Peyer's patch (tissue), 4 donors: ENCODE measurements at regions not wholly inside any gene's neighbourhood (a gene's known extent, or its start where the extent isn't known, plus 50 kb on each side); places are given as distances from the start of the nearest gene placed in this dataset.
A peak's percentile ranks its signal among the peaks of the same experiment; 100 is the strongest.

Source experiments
- DNase-seq, 3 donors: peaks; one replicate each; pipeline ENCODE4 v3.0.0-alpha.2; 2017 to 2019
- H3K27ac ChIP-seq, 4 donors: fragments of 200-600 bp; sonication (generic); one replicate each; pipeline ENCODE4 v1.5.1; 2016 to 2019
- H3K27me3 ChIP-seq, 2 donors: fragments of 200-600 bp; sonication (generic); one replicate each; pipeline ENCODE4 v1.5.1; 2019
- H3K36me3 ChIP-seq, 3 donors: fragments of 200-600 bp; sonication (generic); one replicate each; pipeline ENCODE4 v1.5.1; 2016 to 2019
- H3K4me1 ChIP-seq, 4 donors: fragments of 200-600 bp; sonication (generic); one replicate each; pipeline ENCODE4 v1.5.1; 2016 to 2019
- H3K4me3 ChIP-seq, 4 donors: fragments of 200-600 bp; sonication (generic); 1 replicate in 3 of 4; 2 replicates in 1 of 4; pipeline ENCODE4 v1.5.1; 2016 to 2019; ENCODE audit warnings: mild to moderate bottlenecking in 1 of 4
- H3K9me3 ChIP-seq, 4 donors: fragments of 200-600 bp; sonication (generic); one replicate each; pipeline ENCODE4 v1.5.1; 2016 to 2019; ENCODE audit warnings: mild to moderate bottlenecking in 1 of 4
- CTCF ChIP-seq, 6 experiments: fragments of 450-650 bp in 4 of 6; fragments of 200-600 bp in 2 of 6; sonication (generic) in 1 of 6; IDR thresholded peaks; one replicate each; pipeline ENCODE4 v1.5.1; 2017 to 2019; ENCODE audit warnings: antibody characterized with exemption in 6 of 6, mild to moderate bottlenecking in 3 of 6, moderate library complexity in 1 of 6
- POLR2A ChIP-seq, 2 donors: fragments of 450-650 bp; IDR thresholded peaks; one replicate each; pipeline ENCODE4 v1.5.1; 2017; ENCODE audit warnings: antibody characterized with exemption in 2 of 2, mild to moderate bottlenecking in 2 of 2, moderate library complexity in 2 of 2

DNA sequence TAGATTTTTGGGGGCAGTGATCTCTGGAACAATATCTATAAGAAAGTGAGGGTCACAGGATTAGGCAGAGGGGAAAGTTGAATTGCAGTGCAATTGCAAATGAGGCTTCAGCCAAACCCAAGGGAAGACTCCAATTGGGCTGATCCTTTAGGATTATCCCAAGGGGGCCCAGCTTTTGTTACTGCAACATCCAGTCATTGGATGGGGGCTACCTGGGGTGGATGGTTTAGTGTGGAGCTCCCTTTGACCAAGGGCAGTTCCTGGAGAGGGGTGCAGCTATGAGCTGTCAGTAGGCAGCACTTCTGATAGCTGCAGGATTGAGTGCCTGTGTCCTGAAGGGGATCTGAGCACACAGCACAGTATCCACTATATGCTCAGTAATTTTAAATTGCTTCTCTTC lies 355.2 kb upstream of the AZI2 start:
- no peak overlapping the region for H3K4me3 ChIP-seq
- TF ChIP-seq POLR2A (IDR thresholded peaks at IDR 0.05), result no peak
- TF ChIP-seq CTCF (IDR thresholded peaks at IDR 0.05), result no peak
- no peaks in the 10 kb centered on the region for H3K9me3 ChIP-seq
- H3K27me3 ChIP-seq, result no peaks in the 10 kb centered on the region
- DNase-seq, result no peak
- no peak overlapping the region for H3K27ac ChIP-seq
- no peaks in the 10 kb centered on the region for H3K4me1 ChIP-seq
- H3K36me3 ChIP-seq, result no peaks in the 10 kb centered on the region

GRCh38 chr3:28711293-28711692 lies 362.7 kb upstream of the AZI2 start:
- no peaks in the 10 kb centered on the region for H3K9me3 ChIP-seq
- H3K4me1 ChIP-seq, result no peaks in the 10 kb centered on the region
- no peak for TF ChIP-seq POLR2A (IDR thresholded peaks at IDR 0.05)
- no peak for TF ChIP-seq CTCF (IDR thresholded peaks at IDR 0.05)
- DNase-seq, result no peak
- H3K27me3 ChIP-seq, result no peaks in the 10 kb centered on the region
- H3K36me3 ChIP-seq, result no peaks in the 10 kb centered on the region
- no peak overlapping the region for H3K4me3 ChIP-seq
- no peak overlapping the region for H3K27ac ChIP-seq

GRCh38 chr3:28716939-28717338 lies 368.3 kb upstream of the AZI2 start:
- H3K4me3 ChIP-seq, result no peak overlapping the region
- TF ChIP-seq CTCF (IDR thresholded peaks at IDR 0.05) (no peak), POLR2A (IDR thresholded peaks at IDR 0.05) (no peak)
- no peaks in the 10 kb centered on the region for H3K9me3 ChIP-seq
- H3K27me3 ChIP-seq, result no peaks in the 10 kb centered on the region
- no peak overlapping the region for H3K27ac ChIP-seq
- no peaks in the 10 kb centered on the region for H3K4me1 ChIP-seq
- DNase-seq, result no peak
- H3K36me3 ChIP-seq, result no peaks in the 10 kb centered on the region

GRCh38 chr3:28718074-28718849 lies 369.6 kb upstream of the AZI2 start:
- Histone ChIP-seq H3K36me3 (no peaks in the 10 kb centered on the region), H3K27me3 (no peaks in the 10 kb centered on the region), H3K4me1 (no peaks in the 10 kb centered on the region), H3K27ac (no peak overlapping the region), H3K9me3 (no peaks in the 10 kb centered on the region), H3K4me3 (no peak overlapping the region)
- TF ChIP-seq CTCF (IDR thresholded peaks at IDR 0.05) (no peak), POLR2A (IDR thresholded peaks at IDR 0.05) (no peak)
- DNase-seq, result no peak

DNA sequence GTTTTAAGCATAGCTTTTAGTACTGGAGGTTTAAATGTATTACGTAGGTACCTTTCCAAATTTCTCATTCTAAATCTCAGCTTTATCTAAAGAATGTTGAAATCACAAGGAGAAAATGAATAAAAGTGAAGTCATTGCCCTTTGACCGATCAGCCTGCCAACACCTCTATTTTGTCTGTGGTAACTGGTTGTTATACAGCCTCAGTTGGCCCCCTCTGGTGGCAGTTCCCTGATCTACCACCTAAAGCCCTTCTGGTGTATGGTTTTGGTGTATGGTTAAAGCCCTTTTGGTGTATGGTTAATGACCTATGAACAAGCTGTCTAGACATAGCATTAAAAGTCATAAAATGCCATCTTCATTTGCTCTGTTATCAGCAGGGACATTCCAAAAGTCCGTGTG lies 378.2 kb upstream of the AZI2 start:
- no peak for TF ChIP-seq POLR2A (IDR thresholded peaks at IDR 0.05)
- TF ChIP-seq CTCF (IDR thresholded peaks at IDR 0.05), result peak in 4 of 6 experiments; percentile 10 to 43 (median 28)
- peak in 1 of 3 donors; percentile 52 for DNase-seq

More for the DNA sequence above, 378.2 kb upstream of the AZI2 start:
- H3K9me3 ChIP-seq, result no peaks in the 10 kb centered on the region
- H3K36me3 ChIP-seq, result no peaks in the 10 kb centered on the region
- H3K4me1 ChIP-seq, result no peaks in the 10 kb centered on the region
- H3K4me3 ChIP-seq, result no peak overlapping the region
- no peak overlapping the region for H3K27ac ChIP-seq
- H3K27me3 ChIP-seq, result no peaks in the 10 kb centered on the region
